Uterus (tissue), 2 donors: ENCODE measurements at regions not wholly inside any gene's neighbourhood (a gene's known extent, or its start where the extent isn't known, plus 50 kb on each side); places are given as distances from the start of the nearest gene placed in this dataset.

ENCODE experiments used
- POLR2A ChIP-seq, 2 donors: fragments of 450-650 bp; IDR thresholded peaks; one replicate each; pipeline ENCODE4 v1.6.1; 2016; ENCODE audit warnings: antibody characterized with exemption in 2 of 2, mild to moderate bottlenecking in 1 of 2, moderate library complexity in 1 of 2
- TF ChIP-seq, protein P1 (sequence below), 4 experiments: fragments of 200-600 bp in 2 of 4; fragments of 450-650 bp in 2 of 4; sonication (generic) in 2 of 4; IDR thresholded peaks; one replicate each; pipeline ENCODE4 v1.5.1; 2016 to 2019; ENCODE audit warnings: antibody characterized with exemption in 4 of 4, mild to moderate bottlenecking in 2 of 4, moderate library complexity in 1 of 4

DNA sequence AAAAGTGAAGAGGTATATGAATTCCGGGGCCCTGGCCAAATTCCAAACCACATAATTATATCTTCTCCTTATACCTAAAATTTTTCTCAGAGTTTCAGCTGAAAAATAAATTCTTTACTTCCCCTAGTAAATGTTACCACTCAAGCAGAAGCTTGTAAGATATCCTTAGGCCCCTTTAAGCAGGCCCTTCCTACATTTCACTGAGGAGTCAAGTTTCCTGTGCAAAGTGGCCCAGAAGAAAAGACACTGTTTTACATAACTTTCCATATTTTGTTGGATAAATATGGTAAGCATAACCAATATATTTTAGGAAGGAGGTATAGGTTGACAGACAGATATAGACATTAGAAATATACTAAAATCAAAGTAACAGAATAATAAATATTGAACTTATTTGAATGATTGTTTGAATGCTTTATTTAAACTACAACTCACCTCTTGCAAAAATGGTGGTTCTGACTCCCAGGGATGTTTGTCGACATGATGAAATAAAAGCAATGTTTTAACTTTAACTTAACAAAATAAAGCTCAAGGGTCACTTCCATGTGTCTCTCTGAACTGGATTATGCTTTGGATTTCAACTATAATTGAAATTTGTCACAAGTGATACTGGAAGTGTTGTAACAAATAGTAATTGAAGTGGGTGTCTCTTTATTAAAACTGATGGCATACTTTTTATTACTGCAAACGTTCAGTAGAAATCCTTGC is 141.2 kb downstream of the SPRY2 start:
- TF ChIP-seq, protein P1, sequence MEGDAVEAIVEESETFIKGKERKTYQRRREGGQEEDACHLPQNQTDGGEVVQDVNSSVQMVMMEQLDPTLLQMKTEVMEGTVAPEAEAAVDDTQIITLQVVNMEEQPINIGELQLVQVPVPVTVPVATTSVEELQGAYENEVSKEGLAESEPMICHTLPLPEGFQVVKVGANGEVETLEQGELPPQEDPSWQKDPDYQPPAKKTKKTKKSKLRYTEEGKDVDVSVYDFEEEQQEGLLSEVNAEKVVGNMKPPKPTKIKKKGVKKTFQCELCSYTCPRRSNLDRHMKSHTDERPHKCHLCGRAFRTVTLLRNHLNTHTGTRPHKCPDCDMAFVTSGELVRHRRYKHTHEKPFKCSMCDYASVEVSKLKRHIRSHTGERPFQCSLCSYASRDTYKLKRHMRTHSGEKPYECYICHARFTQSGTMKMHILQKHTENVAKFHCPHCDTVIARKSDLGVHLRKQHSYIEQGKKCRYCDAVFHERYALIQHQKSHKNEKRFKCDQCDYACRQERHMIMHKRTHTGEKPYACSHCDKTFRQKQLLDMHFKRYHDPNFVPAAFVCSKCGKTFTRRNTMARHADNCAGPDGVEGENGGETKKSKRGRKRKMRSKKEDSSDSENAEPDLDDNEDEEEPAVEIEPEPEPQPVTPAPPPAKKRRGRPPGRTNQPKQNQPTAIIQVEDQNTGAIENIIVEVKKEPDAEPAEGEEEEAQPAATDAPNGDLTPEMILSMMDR (IDR thresholded peaks at IDR 0.05) = no peak
- no peak for TF ChIP-seq POLR2A (IDR thresholded peaks at IDR 0.05)
